DMS53 (cell line): ENCODE measurements at regions not wholly inside any gene's neighbourhood (a gene's known extent, or its start where the extent isn't known, plus 50 kb on each side); places are given as distances from the start of the nearest gene placed in this dataset.

Source experiments
- DNase-seq: peaks from one replicate; lab custom pipeline; 2025; lab: John Stamatoyannopoulos, UW

- no peak for DNase-seq
Observed at GRCh38 chr2:64196963-64197362, 52.7 kb upstream of the PELI1 start.

DNA sequence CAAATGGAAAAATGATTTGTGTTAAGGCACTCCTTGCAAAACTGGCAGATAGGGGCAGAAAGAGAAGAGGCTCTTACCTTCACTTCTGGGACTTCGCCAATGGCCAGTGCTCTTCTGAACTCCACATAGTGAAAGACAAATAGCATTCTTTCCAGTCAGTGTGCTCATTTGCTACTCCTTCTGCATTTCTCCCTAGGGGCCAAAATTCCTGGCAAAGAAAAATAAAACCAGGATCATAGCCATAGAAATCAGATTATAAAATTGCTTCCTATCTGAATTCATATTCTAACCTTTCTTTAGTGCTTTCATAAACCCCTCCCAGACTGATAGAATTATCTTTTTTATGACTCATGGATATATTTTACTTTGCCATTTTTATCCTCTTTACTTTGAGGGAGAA, 56.9 kb upstream of the PELI1 start:
- DNase-seq, result no peak

DNA sequence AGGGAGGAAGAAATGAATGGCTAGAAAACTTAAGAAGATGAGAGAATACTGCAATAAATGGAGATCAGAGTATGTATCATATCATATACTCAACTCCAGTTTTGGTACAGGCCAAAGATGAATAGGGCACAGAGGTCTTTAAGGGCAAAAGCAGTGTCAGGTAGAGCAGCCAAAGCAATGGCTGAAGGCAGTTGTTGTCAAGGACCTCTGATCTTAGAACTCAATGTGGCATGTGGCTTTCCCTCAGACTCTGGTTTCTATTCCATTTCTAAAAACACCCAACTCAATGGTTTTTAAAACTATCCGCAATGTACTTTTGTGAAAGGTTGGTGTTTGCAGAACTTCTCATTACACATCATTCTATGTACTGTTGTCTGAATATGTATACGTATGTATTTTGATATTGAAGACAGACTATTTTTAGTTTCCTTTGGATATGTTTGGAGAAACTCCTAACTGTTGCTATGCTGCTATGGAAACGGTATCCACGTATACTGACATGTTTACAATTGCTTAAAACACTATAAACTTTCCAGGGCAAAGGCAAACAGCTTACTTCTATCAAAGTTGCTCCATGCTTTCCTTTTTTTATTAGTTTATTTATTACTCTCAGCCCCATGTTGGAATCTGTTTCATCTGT, 58.1 kb upstream of the PELI1 start:
- peak; percentile 62 for DNase-seq

DNA sequence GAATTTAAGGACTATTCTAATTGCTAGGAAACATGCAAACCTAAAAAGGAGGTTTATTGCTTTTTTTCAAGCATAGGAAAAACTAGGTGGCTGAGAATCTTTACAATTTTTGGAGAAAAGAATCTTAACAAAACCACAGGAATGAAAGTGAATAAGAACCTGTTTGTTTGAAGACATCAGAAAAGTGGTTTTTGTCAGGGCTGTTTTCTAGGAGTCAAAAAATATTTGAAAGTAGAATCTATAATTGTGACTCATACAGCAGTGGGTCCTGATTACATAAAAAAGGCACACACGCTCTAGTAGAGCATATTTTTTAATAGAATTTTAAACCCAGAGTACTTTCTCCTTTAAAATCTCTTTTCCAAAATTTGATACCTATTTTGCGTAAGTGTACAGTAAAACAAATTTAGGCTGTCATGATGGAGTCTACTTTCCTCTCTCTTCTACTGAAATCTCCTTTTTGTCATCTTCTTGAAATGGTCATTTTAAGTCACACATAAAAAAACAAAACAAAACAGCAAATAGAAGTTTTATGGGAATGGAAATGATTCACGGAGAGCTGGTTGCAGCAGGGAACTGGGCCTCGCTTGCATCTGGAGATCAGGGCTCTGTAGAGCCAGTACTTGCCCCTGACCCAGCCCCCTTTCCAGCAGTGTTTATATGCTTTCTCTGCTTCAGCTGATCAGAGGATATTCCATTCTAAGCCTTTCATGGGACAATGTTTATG, 59.1 kb upstream of the PELI1 start:
- DNase-seq, result no peak

- peak; percentile 54 for DNase-seq
Observed at GRCh38 chr2:64203858-64204632, 59.8 kb upstream of the PELI1 start.

GRCh38 chr2:64204703-64205102, 60.5 kb upstream of the PELI1 start:
- DNase-seq, result no peak

GRCh38 chr2:64205415-64205814, 61.2 kb upstream of the PELI1 start:
- DNase-seq, result no peak

- DNase-seq, result no peak
Observed at GRCh38 chr2:64207573-64207972, 63.4 kb upstream of the PELI1 start.

- no peak for DNase-seq
Observed at GRCh38 chr2:64210816-64211215, 66.6 kb upstream of the PELI1 start.

- no peak for DNase-seq
Observed at GRCh38 chr2:64211276-64211921, 67.2 kb upstream of the PELI1 start.

DNA sequence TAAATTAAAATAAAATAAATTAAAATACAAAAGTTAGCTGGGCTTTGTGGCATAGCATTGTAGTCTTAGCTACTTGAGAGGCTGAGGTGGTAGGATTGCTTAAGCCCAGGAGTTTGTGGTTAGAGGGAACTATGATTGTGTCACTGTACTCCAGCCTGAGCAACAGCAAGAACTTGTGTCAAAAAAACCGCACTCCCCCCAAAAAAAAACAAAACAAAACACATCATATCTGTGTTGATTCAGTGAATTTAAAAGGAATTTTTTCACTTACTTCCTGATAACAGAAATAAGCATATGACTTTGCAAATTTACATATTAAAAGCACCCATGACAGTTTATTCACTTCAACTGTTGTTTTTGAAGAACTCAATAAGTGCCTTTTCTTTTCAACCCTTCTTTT, 68.1 kb upstream of the PELI1 start:
- DNase-seq, result peak; percentile 40

GRCh38 chr2:64212801-64213321, 68.6 kb upstream of the PELI1 start:
- DNase-seq, result peak; percentile 72

DNA sequence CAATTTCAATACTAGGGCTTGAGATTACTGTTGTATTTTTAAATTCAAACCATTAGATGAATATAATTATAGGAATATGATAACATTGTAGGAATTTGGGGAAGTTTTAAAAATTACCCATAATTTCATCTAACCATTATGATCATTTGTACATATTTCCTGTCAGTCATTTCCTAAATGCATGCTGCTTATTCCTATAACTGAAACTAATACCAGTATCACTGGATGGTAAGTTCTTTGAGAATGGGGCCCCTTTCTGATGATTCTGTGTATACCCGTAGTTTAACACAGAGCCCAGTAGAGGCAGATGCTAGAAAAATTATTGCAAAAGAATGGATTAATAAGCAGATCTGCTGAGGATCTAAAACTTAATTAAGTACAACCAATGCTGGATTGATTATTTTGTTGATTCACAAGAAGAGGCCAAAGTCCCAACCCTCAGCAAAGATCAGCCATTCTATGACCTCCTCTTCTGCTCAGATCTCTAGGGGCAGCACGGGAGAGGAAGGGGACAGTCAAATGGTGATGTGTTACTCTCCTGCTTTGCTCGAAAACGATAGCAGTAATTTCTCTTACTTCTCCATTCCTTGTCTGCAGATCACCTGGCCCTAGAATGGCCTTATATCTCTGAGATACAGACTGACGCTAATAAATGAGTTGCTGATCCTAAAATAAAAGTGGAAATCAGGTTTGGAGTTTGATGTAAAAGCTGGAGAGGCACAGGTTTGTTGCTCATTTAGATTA, 69.5 kb upstream of the PELI1 start:
- DNase-seq, result no peak

DNA sequence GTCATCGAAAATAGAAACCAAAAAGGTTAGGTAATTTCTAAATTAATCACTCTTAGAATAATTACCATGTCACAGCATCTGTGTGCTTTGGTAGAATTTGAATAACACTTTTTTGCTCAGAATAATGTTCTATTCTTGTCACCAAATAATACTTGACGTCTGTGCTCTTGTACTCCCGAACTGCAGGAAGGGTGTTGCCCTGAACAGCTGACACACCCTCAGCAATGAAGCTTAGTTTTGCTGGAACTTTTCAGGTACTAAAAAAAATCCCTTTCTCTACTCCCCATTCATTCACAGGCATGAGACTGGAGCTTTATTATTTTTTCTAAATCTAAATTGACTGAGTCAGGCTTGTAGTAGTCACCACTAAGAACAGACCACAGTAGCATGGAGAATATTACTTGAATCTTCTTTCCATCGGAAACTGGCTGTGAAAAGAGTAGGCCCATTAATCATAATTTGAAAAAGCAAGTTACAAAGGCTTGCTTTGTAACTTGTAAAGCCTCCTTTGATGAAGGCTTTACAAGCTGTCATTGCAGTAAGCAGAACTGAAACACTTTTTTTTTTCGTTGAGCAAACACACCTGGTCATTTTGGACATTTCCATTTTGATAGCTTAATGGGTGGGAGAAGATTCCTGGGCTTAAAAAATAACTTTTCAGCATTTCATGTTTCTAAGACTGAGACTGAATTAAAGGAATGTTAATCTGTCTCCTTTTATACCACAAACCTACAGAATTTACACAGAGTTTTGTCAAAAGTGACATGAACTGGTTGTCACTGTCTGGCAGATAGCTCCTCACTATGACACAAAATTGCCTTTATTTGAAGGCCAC, 70.3 kb upstream of the PELI1 start:
- DNase-seq, result peak; percentile 59

DNA sequence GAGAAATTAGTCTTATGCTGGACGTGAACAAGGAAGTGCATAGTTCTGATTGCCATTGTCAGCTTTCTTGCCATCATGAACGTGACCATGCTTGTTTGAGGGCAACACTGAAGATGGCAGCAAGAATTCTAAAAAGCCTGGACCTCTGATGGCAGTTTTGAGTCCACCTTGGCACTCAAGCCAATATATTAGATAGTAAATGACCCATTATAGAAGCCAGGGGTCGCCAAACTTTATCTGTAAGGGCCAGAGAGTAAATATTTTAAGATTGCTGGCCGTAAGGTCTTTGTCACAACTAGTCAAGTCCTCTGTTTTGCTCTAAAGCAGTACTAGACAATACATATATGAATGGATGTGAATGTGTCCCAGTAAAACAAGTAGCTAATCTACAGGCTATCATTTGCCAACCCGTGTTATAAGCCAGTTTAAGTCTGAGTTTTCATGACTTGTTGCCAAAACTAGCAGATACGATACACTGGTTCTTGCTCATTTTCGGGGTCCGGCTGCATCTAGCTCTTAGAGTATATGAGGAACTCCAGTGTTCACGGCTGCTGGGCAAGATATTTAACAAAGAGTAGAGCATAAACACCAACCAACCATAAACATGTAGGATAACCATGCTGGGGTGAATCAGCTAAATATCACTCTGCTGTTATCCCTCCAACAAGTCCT, 73.1 kb upstream of the PELI1 start:
- DNase-seq, result no peak

- DNase-seq, result no peak
Observed at GRCh38 chr2:64218137-64218802, 74.0 kb upstream of the PELI1 start.

DNA sequence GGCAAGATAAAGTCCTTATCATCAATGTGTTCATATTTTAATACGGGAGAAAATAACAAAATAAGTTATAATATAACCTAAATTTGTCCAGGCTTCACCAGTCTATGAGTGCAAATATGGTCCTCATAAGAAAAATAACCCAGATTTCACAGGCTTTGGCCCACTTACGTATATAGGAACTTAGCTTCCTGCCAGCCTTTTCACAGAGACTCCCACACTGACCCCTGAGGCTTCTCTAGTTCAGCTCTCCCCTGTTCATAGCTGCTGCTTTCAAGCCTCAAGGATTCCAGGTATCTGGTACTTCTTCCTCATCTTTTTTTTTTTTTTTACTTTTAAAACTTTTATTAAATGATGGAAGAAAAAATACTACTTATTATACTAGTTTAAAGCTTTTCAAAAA, 74.9 kb upstream of the PELI1 start:
- no peak for DNase-seq

DNA sequence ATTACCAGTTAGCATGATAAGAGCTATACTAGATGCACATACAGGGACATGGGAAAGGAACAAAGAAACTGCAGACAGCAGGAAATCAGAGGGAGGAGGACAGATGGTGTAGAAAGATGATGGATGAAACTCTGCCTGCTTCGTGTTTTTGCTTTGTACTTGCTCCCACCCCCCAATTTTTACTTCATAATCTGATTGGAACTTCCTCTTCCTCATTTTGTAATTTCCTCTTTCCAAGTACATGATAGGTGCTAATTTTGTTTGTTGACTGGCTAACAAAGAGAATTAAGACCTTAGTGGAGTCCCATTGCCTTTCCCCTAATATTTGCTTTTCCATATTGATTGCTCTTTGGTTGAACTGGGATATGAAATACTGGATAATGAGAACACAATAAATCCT, 76.0 kb upstream of the PELI1 start:
- DNase-seq, result no peak

DNA sequence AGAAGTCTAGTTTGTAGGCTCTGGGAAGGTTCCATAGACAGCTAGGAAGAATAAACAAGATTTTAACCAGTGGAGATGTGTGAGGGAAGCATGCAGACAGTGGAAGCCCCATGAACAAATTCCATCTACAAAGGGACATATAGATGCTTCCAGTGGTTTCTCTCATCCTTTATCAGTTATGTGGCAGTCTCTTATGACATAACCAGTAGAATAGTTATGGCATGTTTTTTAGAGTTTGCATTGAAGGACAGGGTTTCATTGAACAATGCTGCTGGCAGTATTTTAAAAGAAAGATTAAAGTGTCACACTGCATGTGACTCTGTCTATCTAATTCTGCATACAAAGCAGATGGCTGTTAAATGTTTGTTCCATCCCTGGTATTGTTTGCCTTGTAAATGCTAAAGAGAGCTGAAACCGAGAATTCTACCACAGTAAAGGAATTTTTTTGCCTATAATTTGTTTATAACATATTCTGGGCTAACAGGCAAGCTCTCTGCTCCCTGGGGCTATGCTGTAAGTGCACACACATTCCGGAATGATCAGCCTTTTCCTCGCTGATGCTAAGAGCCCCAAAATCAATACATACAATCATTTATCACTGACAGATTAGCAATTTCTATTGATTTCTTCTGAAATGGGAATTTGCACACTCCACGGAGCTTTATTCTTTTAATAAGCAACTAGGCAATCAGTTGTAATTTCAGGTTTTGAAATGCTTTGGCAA, 76.8 kb upstream of the PELI1 start:
- no peak for DNase-seq
